ENCODE measurements at regions not wholly inside any gene's neighbourhood (a gene's known extent, or its start where the extent isn't known, plus 50 kb on each side); places are given as distances from the start of the nearest gene placed in this dataset.
"Not testable (repeated sequence)": the region's sequence is repeated elsewhere in the genome, so short reads cannot be mapped to it uniquely, and the experiment has no call there.

GRCh38 chr5:168093200-168093910 lies 198.1 kb upstream of the WWC1 start:
- no peaks in the 10 kb centered on the region for H3K27me3 ChIP-seq (ENCODE audit: control insufficient read depth, insufficient read depth, low read length)
- no peaks in the 10 kb centered on the region for H3K9me3 ChIP-seq (ENCODE audit: control insufficient read depth, low read depth, low read length)
- no peaks in the 10 kb centered on the region for H3K36me3 ChIP-seq (ENCODE audit: control insufficient read depth, low read depth, low read length)
- H3K27ac ChIP-seq (ENCODE audit: low read length): no peak overlapping the region
- no peak overlapping the region for H3K4me3 ChIP-seq (ENCODE audit: low read length)
- H3K4me1 ChIP-seq (ENCODE audit: control insufficient read depth, low read depth, low read length): no peaks in the 10 kb centered on the region
- H3K9ac ChIP-seq (ENCODE audit: low read length): no peak overlapping the region

GRCh38 chr5:168096525-168096924 lies 194.9 kb upstream of the WWC1 start:
- H3K9me3 ChIP-seq (ENCODE audit: control insufficient read depth, low read depth, low read length): no peaks in the 10 kb centered on the region
- H3K4me1 ChIP-seq (ENCODE audit: control insufficient read depth, low read depth, low read length): no peaks in the 10 kb centered on the region
- H3K27ac ChIP-seq (ENCODE audit: low read length): no peak overlapping the region
- no peaks in the 10 kb centered on the region for H3K36me3 ChIP-seq (ENCODE audit: control insufficient read depth, low read depth, low read length)
- H3K27me3 ChIP-seq (ENCODE audit: control insufficient read depth, insufficient read depth, low read length): no peaks in the 10 kb centered on the region
- no peak overlapping the region for H3K4me3 ChIP-seq (ENCODE audit: low read length)
- no peak overlapping the region for H3K9ac ChIP-seq (ENCODE audit: low read length)

- H3K4me3 ChIP-seq (ENCODE audit: low read length): no peak overlapping the region
- no peaks in the 10 kb centered on the region for H3K36me3 ChIP-seq (ENCODE audit: control insufficient read depth, low read depth, low read length)
- H3K9me3 ChIP-seq (ENCODE audit: control insufficient read depth, low read depth, low read length): no peaks in the 10 kb centered on the region
- H3K4me1 ChIP-seq (ENCODE audit: control insufficient read depth, low read depth, low read length): no peaks in the 10 kb centered on the region
- H3K27me3 ChIP-seq (ENCODE audit: control insufficient read depth, insufficient read depth, low read length): no peaks in the 10 kb centered on the region
- no peak overlapping the region for H3K27ac ChIP-seq (ENCODE audit: low read length)
- no peak overlapping the region for H3K9ac ChIP-seq (ENCODE audit: low read length)
Measured at GRCh38 chr5:168097876-168098653, 193.4 kb upstream of the WWC1 start.

- H3K27me3 ChIP-seq (ENCODE audit: control insufficient read depth, insufficient read depth, low read length): no peaks in the 10 kb centered on the region
- H3K4me1 ChIP-seq (ENCODE audit: control insufficient read depth, low read depth, low read length): peaks cover 17% of the 10 kb centered on the region
- no peak overlapping the region for H3K27ac ChIP-seq (ENCODE audit: low read length)
- no peaks in the 10 kb centered on the region for H3K9me3 ChIP-seq (ENCODE audit: control insufficient read depth, low read depth, low read length)
- no peak overlapping the region for H3K4me3 ChIP-seq (ENCODE audit: low read length)
- no peaks in the 10 kb centered on the region for H3K36me3 ChIP-seq (ENCODE audit: control insufficient read depth, low read depth, low read length)
- H3K9ac ChIP-seq (ENCODE audit: low read length): no peak overlapping the region
Measured at GRCh38 chr5:168101352-168101751, 190.1 kb upstream of the WWC1 start.

- not testable (repeated sequence) for H3K9ac ChIP-seq (ENCODE audit: low read length); H3K9me3 ChIP-seq (ENCODE audit: control insufficient read depth, low read depth, low read length); H3K4me3 ChIP-seq (ENCODE audit: low read length); H3K36me3 ChIP-seq (ENCODE audit: control insufficient read depth, low read depth, low read length); H3K27ac ChIP-seq (ENCODE audit: low read length); H3K27me3 ChIP-seq (ENCODE audit: control insufficient read depth, insufficient read depth, low read length)
- H3K4me1 ChIP-seq (ENCODE audit: control insufficient read depth, low read depth, low read length): peaks cover 18% of the 10 kb centered on the region
Measured at GRCh38 chr5:168103018-168103417, 188.4 kb upstream of the WWC1 start.

GRCh38 chr5:168104350-168104749 lies 187.1 kb upstream of the WWC1 start:
- Histone ChIP-seq H3K27me3 (ENCODE audit: control insufficient read depth, insufficient read depth, low read length) (no peaks in the 10 kb centered on the region), H3K9ac (ENCODE audit: low read length) (no peak overlapping the region), H3K36me3 (ENCODE audit: control insufficient read depth, low read depth, low read length) (no peaks in the 10 kb centered on the region), H3K4me3 (ENCODE audit: low read length) (no peak overlapping the region), H3K9me3 (ENCODE audit: control insufficient read depth, low read depth, low read length) (no peaks in the 10 kb centered on the region), H3K4me1 (ENCODE audit: control insufficient read depth, low read depth, low read length) (peaks cover 18% of the 10 kb centered on the region), H3K27ac (ENCODE audit: low read length) (no peak overlapping the region)

GRCh38 chr5:168104811-168105481 lies 186.5 kb upstream of the WWC1 start:
- H3K27me3 ChIP-seq (ENCODE audit: control insufficient read depth, insufficient read depth, low read length): no peaks in the 10 kb centered on the region

GRCh38 chr5:168106008-168106761 lies 185.3 kb upstream of the WWC1 start:
- peaks cover 26% of the 10 kb centered on the region for H3K4me1 ChIP-seq (ENCODE audit: control insufficient read depth, low read depth, low read length)
- no peak overlapping the region for H3K4me3 ChIP-seq (ENCODE audit: low read length)
- H3K9ac ChIP-seq (ENCODE audit: low read length): no peak overlapping the region
- H3K36me3 ChIP-seq (ENCODE audit: control insufficient read depth, low read depth, low read length): no peaks in the 10 kb centered on the region
- no peaks in the 10 kb centered on the region for H3K27me3 ChIP-seq (ENCODE audit: control insufficient read depth, insufficient read depth, low read length)
- no peaks in the 10 kb centered on the region for H3K9me3 ChIP-seq (ENCODE audit: control insufficient read depth, low read depth, low read length)
- no peak overlapping the region for H3K27ac ChIP-seq (ENCODE audit: low read length)

More at GRCh38 chr5:168104811-168105481, 186.5 kb upstream of the WWC1 start:
- H3K9ac ChIP-seq (ENCODE audit: low read length): no peak overlapping the region
- no peak overlapping the region for H3K4me3 ChIP-seq (ENCODE audit: low read length)
- H3K9me3 ChIP-seq (ENCODE audit: control insufficient read depth, low read depth, low read length): no peaks in the 10 kb centered on the region
- no peaks in the 10 kb centered on the region for H3K36me3 ChIP-seq (ENCODE audit: control insufficient read depth, low read depth, low read length)
- peaks cover 18% of the 10 kb centered on the region for H3K4me1 ChIP-seq (ENCODE audit: control insufficient read depth, low read depth, low read length)
- no peak overlapping the region for H3K27ac ChIP-seq (ENCODE audit: low read length)

GRCh38 chr5:168109441-168109840 lies 182.0 kb upstream of the WWC1 start:
- Histone ChIP-seq H3K4me1 (ENCODE audit: control insufficient read depth, low read depth, low read length) (peaks cover 26% of the 10 kb centered on the region), H3K4me3 (ENCODE audit: low read length) (no peak overlapping the region), H3K9me3 (ENCODE audit: control insufficient read depth, low read depth, low read length) (no peaks in the 10 kb centered on the region), H3K27ac (ENCODE audit: low read length) (no peak overlapping the region), H3K36me3 (ENCODE audit: control insufficient read depth, low read depth, low read length) (no peaks in the 10 kb centered on the region), H3K27me3 (ENCODE audit: control insufficient read depth, insufficient read depth, low read length) (no peaks in the 10 kb centered on the region), H3K9ac (ENCODE audit: low read length) (no peak overlapping the region)

GRCh38 chr5:168110384-168110783 lies 181.1 kb upstream of the WWC1 start:
- H3K4me3 ChIP-seq (ENCODE audit: low read length): no peak overlapping the region
- peaks cover 18% of the 10 kb centered on the region for H3K4me1 ChIP-seq (ENCODE audit: control insufficient read depth, low read depth, low read length)
- no peaks in the 10 kb centered on the region for H3K27me3 ChIP-seq (ENCODE audit: control insufficient read depth, insufficient read depth, low read length)
- no peak overlapping the region for H3K9ac ChIP-seq (ENCODE audit: low read length)
- no peaks in the 10 kb centered on the region for H3K36me3 ChIP-seq (ENCODE audit: control insufficient read depth, low read depth, low read length)
- no peak overlapping the region for H3K27ac ChIP-seq (ENCODE audit: low read length)
- H3K9me3 ChIP-seq (ENCODE audit: control insufficient read depth, low read depth, low read length): no peaks in the 10 kb centered on the region
